ENCODE measurements at regions not wholly inside any gene's neighbourhood (a gene's known extent, or its start where the extent isn't known, plus 50 kb on each side); places are given as distances from the start of the nearest gene placed in this dataset.

- no peak for DNase-seq
Observed at GRCh38 chr12:24600551-24600950, 348.4 kb downstream of the BCAT1 start.

GRCh38 chr12:24599736-24600135 is 349.2 kb downstream of the BCAT1 start:
- DNase-seq, result no peak

- DNase-seq, result no peak
Observed at GRCh38 chr12:24597580-24597979, 351.3 kb downstream of the BCAT1 start.

- DNase-seq, result no peak
Observed at GRCh38 chr12:24596768-24597388, 352.0 kb downstream of the BCAT1 start.

- no peak for DNase-seq
Observed at GRCh38 chr12:24595652-24596235, 353.2 kb downstream of the BCAT1 start.

GRCh38 chr12:24591715-24592440 is 357.0 kb downstream of the BCAT1 start:
- DNase-seq, result no peak

GRCh38 chr12:24591079-24591626 is 357.7 kb downstream of the BCAT1 start:
- DNase-seq, result no peak

GRCh38 chr12:24586293-24586692 is 362.6 kb downstream of the BCAT1 start:
- DNase-seq, result no peak

- DNase-seq, result no peak
Observed at GRCh38 chr12:24584032-24584675, 364.7 kb downstream of the BCAT1 start.

- no peak for DNase-seq
Observed at GRCh38 chr12:24582954-24583601, 365.8 kb downstream of the BCAT1 start.

GRCh38 chr12:24574538-24574937 is 374.4 kb downstream of the BCAT1 start:
- DNase-seq, result no peak

GRCh38 chr12:24573621-24574020 is 375.3 kb downstream of the BCAT1 start:
- DNase-seq, result no peak

- no peak for DNase-seq
Observed at GRCh38 chr12:24565300-24565699, 383.6 kb downstream of the BCAT1 start.

- DNase-seq, result peak; percentile 66
Observed at GRCh38 chr12:24562771-24563431, 386.0 kb downstream of the BCAT1 start.

GRCh38 chr12:24561882-24562770 is 386.8 kb downstream of the BCAT1 start:
- peak; percentile 86 for DNase-seq

- peak; percentile 59 for DNase-seq
Observed at GRCh38 chr12:24561411-24561871, 387.5 kb downstream of the BCAT1 start.

- peak; percentile 35 for DNase-seq
Observed at GRCh38 chr12:24560831-24561271, 388.1 kb downstream of the BCAT1 start.

GRCh38 chr12:24560192-24560775 is 388.6 kb downstream of the BCAT1 start:
- DNase-seq, result no peak

GRCh38 chr12:24557738-24558137 is 391.2 kb downstream of the BCAT1 start:
- no peak for DNase-seq

- no peak for DNase-seq
Observed at GRCh38 chr12:24555730-24556129, 393.2 kb downstream of the BCAT1 start.
